T-helper 2 cell (primary cell): ENCODE measurements at regions not wholly inside any gene's neighbourhood (a gene's known extent, or its start where the extent isn't known, plus 50 kb on each side); places are given as distances from the start of the nearest gene placed in this dataset.

Source experiments
- DNase-seq, 5 experiments: peaks; one replicate each; pipeline versions ENCODE4 v3.0.0 to v3.0.0-alpha.2; 2012 to 2022

- peak in 1 of 5 experiments; percentile 12 for DNase-seq
Observed at GRCh38 chr15:77819048-77819850, 186.5 kb upstream of the LINGO1 start.

- no peak for DNase-seq
Observed at GRCh38 chr15:77818484-77819047, 185.9 kb upstream of the LINGO1 start.

DNA sequence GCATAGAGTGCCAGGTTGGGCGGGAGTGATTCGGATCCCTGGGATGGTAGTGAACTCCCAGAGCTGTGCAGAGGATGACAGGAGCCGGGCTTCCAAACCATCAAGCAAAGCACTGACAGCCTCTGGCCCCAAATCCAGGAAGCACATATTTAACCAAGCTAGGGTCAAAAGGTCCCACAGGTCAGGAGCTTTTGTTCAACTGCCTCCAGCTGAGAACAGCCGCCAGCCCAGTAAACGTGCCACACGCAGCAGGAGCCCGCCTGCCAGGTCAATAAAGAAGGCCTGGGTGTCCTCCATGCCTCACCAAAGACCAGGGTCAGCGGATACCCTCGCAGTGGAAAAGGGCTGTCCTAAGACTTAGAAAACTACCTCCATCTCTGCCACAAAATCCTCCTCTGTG, 184.7 kb upstream of the LINGO1 start:
- no peak for DNase-seq

GRCh38 chr15:77816983-77817382, 184.3 kb upstream of the LINGO1 start:
- DNase-seq: no peak

- DNase-seq: no peak
Observed at GRCh38 chr15:77815015-77815414, 182.3 kb upstream of the LINGO1 start.

GRCh38 chr15:77812664-77813063, 180.0 kb upstream of the LINGO1 start:
- no peak for DNase-seq

- DNase-seq: no peak
Observed at GRCh38 chr15:77811270-77811669, 178.6 kb upstream of the LINGO1 start.

DNA sequence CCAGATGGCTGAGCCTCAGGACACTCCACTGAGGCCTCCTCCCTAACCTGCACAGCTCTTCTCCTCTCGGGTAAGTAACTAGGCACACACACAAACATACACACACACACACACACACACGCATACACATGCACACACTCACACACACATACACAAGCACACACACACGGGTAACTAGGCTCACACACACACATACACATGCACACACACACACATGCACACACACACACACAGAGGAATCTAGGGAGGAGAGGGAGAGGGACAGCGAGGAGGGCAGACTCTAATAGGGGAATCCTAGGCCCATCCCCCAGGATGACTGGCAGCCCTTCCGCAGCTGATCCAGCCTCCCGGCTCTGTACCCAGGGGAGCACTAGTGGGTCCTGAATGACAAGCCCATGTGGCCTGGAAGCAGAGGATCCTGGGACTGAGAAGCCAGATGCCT, 177.4 kb upstream of the LINGO1 start:
- no peak for DNase-seq

- DNase-seq: no peak
Observed at GRCh38 chr15:77808581-77809177, 176.0 kb upstream of the LINGO1 start.

GRCh38 chr15:77808075-77808474, 175.4 kb upstream of the LINGO1 start:
- no peak for DNase-seq

- DNase-seq: no peak
Observed at GRCh38 chr15:77807611-77808010, 174.9 kb upstream of the LINGO1 start.

GRCh38 chr15:77807115-77807514, 174.4 kb upstream of the LINGO1 start:
- no peak for DNase-seq

GRCh38 chr15:77804210-77804609, 171.5 kb upstream of the LINGO1 start:
- no peak for DNase-seq

- DNase-seq: no peak
Observed at GRCh38 chr15:77803487-77803886, 170.8 kb upstream of the LINGO1 start.

DNA sequence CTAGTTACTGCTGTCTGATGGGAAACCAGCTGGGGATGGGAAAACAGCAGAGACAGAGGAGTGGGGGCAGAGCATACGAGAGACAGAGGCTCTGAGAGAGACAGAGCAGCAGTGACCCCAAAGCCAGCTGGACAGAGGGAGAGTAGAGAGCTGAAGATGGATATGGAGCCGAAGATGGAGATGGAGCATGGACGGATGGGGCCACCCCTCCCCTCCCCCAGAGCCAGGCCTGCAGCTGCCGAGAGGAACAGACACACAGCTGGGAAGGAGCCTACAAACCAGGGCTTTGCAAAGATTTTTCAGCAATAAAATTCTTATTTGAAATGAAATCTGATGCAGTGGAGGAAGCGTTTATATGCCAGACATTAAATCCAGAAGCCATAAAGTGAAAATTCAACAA, 167.6 kb upstream of the LINGO1 start:
- no peak for DNase-seq

DNA sequence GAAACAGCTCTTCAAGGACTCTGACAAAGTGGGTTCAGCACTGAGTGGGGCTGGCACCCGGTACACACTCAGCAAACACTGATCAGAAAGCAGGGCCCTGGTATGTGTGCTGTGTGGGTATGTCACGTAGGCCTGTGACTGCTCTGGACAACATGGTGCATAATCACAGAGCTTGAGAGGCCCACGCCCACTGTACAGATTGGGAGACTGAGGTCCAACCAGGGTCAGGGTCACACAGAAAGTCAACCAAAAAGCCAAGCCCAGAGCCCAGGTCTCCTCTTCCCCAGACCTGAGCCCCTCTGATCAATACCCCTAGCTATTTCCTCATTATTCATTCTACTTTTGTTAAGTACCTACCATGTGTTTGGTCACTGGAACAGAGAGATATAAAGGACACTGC, 166.1 kb upstream of the LINGO1 start:
- DNase-seq: no peak

GRCh38 chr15:77798151-77798835, 165.6 kb upstream of the LINGO1 start:
- no peak for DNase-seq

DNA sequence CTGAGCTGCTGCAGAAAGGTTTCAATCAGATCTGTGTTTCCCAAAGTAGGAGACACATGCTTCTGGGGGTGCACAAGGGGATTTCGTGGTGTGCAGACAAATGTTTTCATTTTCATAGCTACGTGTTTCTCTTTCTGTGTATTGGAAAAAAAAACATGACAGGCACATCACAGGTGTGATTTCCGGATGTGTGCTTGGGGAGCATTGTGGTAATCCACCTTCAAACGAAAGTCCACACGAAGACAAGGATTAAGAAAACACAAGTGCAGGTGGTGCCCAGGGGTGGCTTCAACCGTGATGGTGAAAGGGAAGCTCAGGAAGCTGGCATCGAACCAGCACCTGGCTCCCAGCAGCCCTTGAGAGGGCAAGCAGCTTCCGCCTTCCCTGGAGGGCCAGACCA, 164.6 kb upstream of the LINGO1 start:
- DNase-seq: no peak

DNA sequence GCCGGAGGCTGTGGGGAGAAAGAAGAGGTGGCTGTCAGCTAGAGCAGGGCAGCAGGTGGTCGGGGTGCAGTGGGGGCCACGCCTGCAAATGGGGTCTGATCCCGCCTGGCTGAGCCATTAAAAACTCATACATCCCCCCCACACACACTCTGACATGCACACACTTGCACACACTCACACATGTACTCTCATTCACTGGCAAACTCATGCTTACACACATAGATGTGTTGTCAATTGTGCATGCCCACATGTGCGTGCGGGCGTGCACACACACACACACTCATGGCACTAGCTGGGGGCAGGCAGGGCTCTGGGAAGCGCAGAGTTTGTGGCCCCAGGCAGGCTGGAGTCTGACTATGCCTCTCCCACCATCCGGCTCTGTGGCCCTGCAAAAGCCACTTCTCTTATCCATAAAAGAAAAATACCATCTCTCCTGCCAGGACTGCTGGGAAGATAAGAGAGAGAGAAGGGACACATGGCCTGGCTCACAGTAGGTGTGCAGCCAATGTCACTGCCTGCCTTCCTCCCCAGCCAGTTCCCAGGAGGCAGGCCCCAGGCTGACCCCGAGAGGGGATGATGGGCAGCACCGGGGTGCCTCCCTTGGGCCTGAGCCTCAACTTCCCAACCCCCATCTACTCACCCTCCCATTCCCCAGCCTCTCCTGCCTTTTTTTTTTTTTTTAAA, 163.5 kb upstream of the LINGO1 start:
- DNase-seq: no peak

DNA sequence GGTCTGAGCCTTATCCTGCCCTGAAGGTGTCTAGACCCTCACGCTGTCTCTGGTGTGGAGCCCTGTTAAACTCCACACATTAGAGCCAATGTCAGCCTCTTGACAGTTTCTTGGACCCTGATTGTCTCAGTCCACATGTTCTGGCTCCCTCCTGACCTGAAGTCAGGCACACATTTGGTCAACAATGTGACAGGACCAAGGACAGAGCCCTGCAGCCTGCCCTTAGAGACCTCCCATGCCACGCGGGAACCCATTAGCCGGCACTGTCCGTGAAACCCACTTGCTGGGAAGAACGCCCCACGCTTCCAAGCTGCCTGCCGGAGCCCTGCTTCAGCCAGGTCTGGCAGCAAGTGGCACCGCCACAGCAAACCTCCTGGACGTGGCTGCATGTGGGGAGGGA, 162.7 kb upstream of the LINGO1 start:
- no peak for DNase-seq

DNA sequence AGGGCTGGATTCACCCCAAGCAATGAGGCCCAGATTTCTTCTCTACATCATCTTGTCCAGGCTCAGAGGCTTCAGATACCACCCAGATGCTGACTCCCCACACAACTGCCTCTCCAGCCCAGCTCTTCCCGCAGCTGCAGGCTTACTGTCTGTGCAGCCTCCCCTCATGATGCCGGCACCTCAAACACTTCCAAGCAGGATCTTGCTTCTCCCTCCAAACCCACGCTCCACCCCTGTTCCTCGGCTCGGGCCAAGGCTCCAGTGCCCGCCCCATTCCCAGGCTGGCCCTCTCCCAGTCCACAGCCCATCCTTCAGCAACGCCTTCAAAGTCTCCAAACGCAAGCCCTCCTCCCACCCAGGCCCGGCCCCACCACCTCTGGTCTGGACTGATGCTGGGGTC, 159.2 kb upstream of the LINGO1 start:
- no peak for DNase-seq

DNA sequence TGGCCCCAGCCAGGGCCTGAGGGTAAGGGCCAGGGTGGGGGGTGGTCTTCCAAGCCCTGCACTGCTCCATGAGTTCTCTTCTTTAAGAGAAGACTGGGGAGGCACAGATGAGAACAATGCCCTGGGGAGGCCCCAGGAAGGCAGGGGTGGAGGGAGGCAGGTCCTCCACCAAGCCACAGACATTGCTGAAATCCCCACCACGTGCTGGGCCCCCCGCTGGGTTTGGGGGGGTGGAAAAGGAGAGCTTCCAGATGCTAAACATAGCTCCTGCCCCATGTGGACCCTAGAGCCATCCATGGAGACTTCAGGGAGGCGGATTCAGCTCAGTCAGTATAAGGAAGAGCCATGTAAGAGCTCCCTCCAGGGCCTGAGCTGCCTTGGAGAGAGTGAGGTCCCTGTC, 157.8 kb upstream of the LINGO1 start:
- DNase-seq: no peak

DNA sequence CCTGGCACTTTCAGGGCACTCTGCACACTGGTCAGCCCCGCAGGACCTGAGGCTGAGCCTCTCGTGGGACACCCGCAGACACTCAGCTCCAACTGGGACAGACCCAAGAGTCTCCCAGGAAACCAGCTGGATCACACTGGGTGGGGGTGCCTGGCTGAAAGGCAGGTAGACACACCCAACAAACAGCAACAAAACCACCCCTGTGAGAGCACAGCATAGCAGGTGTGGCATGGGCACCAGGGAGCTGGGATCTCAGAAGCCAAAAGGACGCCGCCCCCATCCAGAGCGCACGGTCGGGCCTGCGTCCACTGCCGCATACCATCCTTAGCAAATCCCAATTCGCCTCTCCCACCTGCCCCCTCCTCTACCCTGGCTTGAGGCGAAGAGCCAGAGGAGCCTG, 154.2 kb upstream of the LINGO1 start:
- DNase-seq: no peak
